ENCODE measurements at regions not wholly inside any gene's neighbourhood (a gene's known extent, or its start where the extent isn't known, plus 50 kb on each side); places are given as distances from the start of the nearest gene placed in this dataset.

DNA sequence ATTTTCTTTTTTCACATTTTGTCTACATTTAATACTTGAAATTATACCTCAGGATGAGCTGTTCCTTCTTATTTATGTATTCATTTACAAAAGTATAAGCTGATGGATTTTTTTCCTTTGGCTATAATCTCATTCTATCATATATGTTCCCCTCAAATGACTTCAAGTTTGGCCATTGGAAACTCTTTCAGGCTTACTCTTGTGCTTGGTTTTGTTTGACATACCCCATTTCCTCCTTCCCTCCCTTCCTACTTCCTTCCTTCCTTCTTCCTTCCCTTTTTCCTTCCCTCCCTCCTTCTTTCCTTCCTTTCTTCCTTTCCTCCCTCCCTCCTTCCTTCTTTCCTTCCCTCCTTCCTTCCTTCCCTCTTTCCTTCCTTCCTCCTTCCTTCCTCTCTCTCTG is 697.1 kb upstream of the ARPP21 start:
- no peaks in the 10 kb centered on the region for H3K27me3 ChIP-seq (replicated peaks; ENCODE audit: control insufficient read depth, insufficient read depth, low read length)
- H3K4me3 ChIP-seq (replicated peaks; ENCODE audit: low read depth, low read length), result no peak overlapping the region
- no peaks in the 10 kb centered on the region for H3K36me3 ChIP-seq (ENCODE audit: control insufficient read depth, insufficient read depth, low read length)
- TF ChIP-seq, protein P1, sequence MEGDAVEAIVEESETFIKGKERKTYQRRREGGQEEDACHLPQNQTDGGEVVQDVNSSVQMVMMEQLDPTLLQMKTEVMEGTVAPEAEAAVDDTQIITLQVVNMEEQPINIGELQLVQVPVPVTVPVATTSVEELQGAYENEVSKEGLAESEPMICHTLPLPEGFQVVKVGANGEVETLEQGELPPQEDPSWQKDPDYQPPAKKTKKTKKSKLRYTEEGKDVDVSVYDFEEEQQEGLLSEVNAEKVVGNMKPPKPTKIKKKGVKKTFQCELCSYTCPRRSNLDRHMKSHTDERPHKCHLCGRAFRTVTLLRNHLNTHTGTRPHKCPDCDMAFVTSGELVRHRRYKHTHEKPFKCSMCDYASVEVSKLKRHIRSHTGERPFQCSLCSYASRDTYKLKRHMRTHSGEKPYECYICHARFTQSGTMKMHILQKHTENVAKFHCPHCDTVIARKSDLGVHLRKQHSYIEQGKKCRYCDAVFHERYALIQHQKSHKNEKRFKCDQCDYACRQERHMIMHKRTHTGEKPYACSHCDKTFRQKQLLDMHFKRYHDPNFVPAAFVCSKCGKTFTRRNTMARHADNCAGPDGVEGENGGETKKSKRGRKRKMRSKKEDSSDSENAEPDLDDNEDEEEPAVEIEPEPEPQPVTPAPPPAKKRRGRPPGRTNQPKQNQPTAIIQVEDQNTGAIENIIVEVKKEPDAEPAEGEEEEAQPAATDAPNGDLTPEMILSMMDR (IDR thresholded peaks at IDR 0.05; ENCODE audit: insufficient read depth, low read length, poor library complexity, severe bottlenecking), result no peak
- DNase-seq (ENCODE audit: extremely low read depth, insufficient read length), result no peak

DNA sequence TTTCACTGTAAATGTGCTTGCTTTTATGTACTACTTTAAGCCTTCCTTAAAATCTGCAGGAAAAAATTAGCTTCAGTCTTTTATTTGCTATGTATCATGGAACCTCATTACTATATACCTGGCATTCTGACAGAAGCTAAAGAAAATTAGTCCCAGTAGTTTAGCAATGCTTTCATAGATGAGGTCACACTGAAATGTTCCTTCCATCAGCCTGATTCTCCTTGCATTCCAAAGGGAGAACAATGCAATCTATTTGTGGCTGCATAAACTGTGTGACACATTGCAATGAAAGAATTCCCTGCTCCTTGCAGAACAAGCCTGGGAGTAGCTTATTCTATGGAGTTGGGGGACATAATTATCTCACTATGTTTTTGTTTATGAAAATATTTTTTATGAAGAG is 691.5 kb upstream of the ARPP21 start:
- no peaks in the 10 kb centered on the region for H3K36me3 ChIP-seq (ENCODE audit: control insufficient read depth, insufficient read depth, low read length)
- DNase-seq (ENCODE audit: extremely low read depth, insufficient read length), result no peak
- TF ChIP-seq, protein P1 (IDR thresholded peaks at IDR 0.05; ENCODE audit: insufficient read depth, low read length, poor library complexity, severe bottlenecking), result no peak
- H3K4me3 ChIP-seq (replicated peaks; ENCODE audit: low read depth, low read length), result no peak overlapping the region
- H3K27me3 ChIP-seq (replicated peaks; ENCODE audit: control insufficient read depth, insufficient read depth, low read length), result no peaks in the 10 kb centered on the region

DNA sequence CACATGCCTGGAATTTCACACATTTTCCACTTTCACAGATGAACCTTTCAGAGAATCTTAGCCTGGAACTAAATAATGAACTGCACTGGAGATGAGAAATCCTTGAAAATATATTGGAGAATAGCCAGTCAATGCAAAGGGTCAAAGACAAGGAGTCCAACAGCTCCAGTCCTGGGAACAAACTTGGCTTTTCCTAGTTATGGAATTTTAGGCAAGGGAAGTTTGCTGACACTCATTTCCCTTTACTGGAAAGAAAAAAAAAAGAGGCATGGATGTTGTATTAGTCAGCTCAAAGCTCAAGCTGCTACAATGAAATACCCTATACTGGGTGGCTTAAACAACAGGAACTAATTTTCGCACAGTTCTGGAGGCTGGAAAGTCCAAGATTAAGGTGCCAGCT is 690.8 kb upstream of the ARPP21 start:
- H3K4me3 ChIP-seq (replicated peaks; ENCODE audit: low read depth, low read length), result no peak overlapping the region
- H3K36me3 ChIP-seq (ENCODE audit: control insufficient read depth, insufficient read depth, low read length), result no peaks in the 10 kb centered on the region
- TF ChIP-seq, protein P1 (IDR thresholded peaks at IDR 0.05; ENCODE audit: insufficient read depth, low read length, poor library complexity, severe bottlenecking), result no peak
- no peaks in the 10 kb centered on the region for H3K27me3 ChIP-seq (replicated peaks; ENCODE audit: control insufficient read depth, insufficient read depth, low read length)
- DNase-seq (ENCODE audit: extremely low read depth, insufficient read length), result no peak

DNA sequence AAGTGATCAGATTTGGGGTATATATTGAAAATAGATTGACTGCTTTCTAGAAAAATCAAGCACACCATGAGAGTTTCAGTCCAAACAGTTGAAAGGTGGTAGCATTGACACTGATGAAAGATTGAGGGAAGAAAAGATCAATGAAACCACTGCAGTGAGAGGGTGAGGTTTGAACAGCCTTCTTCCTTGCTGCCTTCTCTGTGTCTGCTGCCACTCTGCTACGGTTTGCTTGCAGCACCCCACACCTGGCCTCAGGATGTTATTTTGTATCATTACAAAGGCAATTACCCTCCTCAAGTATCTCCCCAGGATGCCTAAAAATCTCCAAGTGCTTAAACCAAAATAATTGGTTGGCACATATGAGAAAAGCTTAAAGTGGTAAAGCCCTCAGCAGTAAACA is 683.6 kb upstream of the ARPP21 start:
- no peaks in the 10 kb centered on the region for H3K36me3 ChIP-seq (ENCODE audit: control insufficient read depth, insufficient read depth, low read length)
- DNase-seq (ENCODE audit: extremely low read depth, insufficient read length), result no peak
- H3K4me3 ChIP-seq (replicated peaks; ENCODE audit: low read depth, low read length), result no peak overlapping the region
- TF ChIP-seq, protein P1 (IDR thresholded peaks at IDR 0.05; ENCODE audit: insufficient read depth, low read length, poor library complexity, severe bottlenecking), result no peak
- no peaks in the 10 kb centered on the region for H3K27me3 ChIP-seq (replicated peaks; ENCODE audit: control insufficient read depth, insufficient read depth, low read length)

DNA sequence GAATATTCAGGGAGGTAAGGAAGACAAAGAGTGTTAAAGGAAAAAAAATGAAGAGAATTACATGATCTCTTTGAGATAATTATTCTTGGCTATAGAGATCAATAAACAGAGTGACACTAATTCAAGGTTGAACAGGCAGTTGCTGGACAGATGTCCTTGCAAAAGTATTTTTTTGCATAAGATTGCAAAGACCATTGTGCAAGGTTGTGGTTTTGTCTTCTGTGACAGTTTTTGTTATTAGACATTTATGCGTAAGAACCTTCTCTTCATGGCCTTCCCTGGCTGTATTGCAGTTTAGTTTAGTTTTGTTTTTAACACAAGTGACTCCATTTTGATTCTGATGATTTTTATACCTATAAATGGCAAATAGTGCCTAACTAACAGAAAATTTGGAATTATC is 682.8 kb upstream of the ARPP21 start:
- Histone ChIP-seq H3K4me3 (replicated peaks; ENCODE audit: low read depth, low read length) (no peak overlapping the region), H3K36me3 (ENCODE audit: control insufficient read depth, insufficient read depth, low read length) (no peaks in the 10 kb centered on the region), H3K27me3 (replicated peaks; ENCODE audit: control insufficient read depth, insufficient read depth, low read length) (no peaks in the 10 kb centered on the region)
- DNase-seq (ENCODE audit: extremely low read depth, insufficient read length), result no peak
- TF ChIP-seq, protein P1 (IDR thresholded peaks at IDR 0.05; ENCODE audit: insufficient read depth, low read length, poor library complexity, severe bottlenecking), result no peak

DNA sequence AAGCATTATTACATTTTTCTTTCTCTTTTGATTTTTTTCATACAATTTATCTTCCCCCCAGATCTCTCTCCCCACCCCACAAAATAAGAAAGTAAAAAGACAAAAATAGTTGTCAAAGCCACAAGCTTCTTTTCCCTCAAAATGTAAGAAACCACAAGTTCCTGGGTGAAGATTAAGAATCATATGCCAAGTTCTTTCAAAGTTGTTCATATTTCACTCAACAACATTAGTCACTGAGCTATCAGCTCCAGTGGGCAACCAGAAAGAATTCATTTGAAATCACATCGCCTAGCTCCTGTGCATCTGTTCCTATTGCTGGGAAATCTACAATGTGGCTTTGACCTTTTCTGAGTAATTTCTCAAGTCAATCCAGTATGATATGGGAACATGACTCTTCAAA is 681.6 kb upstream of the ARPP21 start:
- no peaks in the 10 kb centered on the region for H3K27me3 ChIP-seq (replicated peaks; ENCODE audit: control insufficient read depth, insufficient read depth, low read length)
- no peak for DNase-seq (ENCODE audit: extremely low read depth, insufficient read length)
- TF ChIP-seq, protein P1 (IDR thresholded peaks at IDR 0.05; ENCODE audit: insufficient read depth, low read length, poor library complexity, severe bottlenecking), result no peak
- H3K4me3 ChIP-seq (replicated peaks; ENCODE audit: low read depth, low read length), result no peak overlapping the region
- no peaks in the 10 kb centered on the region for H3K36me3 ChIP-seq (ENCODE audit: control insufficient read depth, insufficient read depth, low read length)

Measured in GM06990 (cell line).